ENCODE measurements at regions not wholly inside any gene's neighbourhood (a gene's known extent, or its start where the extent isn't known, plus 50 kb on each side); places are given as distances from the start of the nearest gene placed in this dataset.
"Not testable (repeated sequence)": the region's sequence is repeated elsewhere in the genome, so short reads cannot be mapped to it uniquely, and the experiment has no call there.

- no peak overlapping the region for H3K4me3 ChIP-seq (ENCODE audit: low read depth, low read length)
- no peaks in the 10 kb centered on the region for H3K36me3 ChIP-seq (ENCODE audit: control insufficient read depth, insufficient read depth, low read length)
- TF ChIP-seq, protein P1, sequence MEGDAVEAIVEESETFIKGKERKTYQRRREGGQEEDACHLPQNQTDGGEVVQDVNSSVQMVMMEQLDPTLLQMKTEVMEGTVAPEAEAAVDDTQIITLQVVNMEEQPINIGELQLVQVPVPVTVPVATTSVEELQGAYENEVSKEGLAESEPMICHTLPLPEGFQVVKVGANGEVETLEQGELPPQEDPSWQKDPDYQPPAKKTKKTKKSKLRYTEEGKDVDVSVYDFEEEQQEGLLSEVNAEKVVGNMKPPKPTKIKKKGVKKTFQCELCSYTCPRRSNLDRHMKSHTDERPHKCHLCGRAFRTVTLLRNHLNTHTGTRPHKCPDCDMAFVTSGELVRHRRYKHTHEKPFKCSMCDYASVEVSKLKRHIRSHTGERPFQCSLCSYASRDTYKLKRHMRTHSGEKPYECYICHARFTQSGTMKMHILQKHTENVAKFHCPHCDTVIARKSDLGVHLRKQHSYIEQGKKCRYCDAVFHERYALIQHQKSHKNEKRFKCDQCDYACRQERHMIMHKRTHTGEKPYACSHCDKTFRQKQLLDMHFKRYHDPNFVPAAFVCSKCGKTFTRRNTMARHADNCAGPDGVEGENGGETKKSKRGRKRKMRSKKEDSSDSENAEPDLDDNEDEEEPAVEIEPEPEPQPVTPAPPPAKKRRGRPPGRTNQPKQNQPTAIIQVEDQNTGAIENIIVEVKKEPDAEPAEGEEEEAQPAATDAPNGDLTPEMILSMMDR (IDR thresholded peaks at IDR 0.05; ENCODE audit: insufficient read depth, low read length, poor library complexity, severe bottlenecking), result no peak
- H3K27me3 ChIP-seq (ENCODE audit: control insufficient read depth, insufficient read depth, low read length), result no peaks in the 10 kb centered on the region
- no peak for DNase-seq (ENCODE audit: low read depth)
These were observed 74.1 kb downstream of the PRSS23 start for GRCh38 chr11:86874304-86875056.

- Histone ChIP-seq H3K36me3 (ENCODE audit: control insufficient read depth, insufficient read depth, low read length) (no peaks in the 10 kb centered on the region), H3K27me3 (ENCODE audit: control insufficient read depth, insufficient read depth, low read length) (no peaks in the 10 kb centered on the region), H3K4me3 (ENCODE audit: low read depth, low read length) (no peak overlapping the region)
- no peak for DNase-seq (ENCODE audit: low read depth)
- TF ChIP-seq, protein P1 (IDR thresholded peaks at IDR 0.05; ENCODE audit: insufficient read depth, low read length, poor library complexity, severe bottlenecking), result no peak
These were observed 76.4 kb downstream of the PRSS23 start for GRCh38 chr11:86876716-86877234.

DNA sequence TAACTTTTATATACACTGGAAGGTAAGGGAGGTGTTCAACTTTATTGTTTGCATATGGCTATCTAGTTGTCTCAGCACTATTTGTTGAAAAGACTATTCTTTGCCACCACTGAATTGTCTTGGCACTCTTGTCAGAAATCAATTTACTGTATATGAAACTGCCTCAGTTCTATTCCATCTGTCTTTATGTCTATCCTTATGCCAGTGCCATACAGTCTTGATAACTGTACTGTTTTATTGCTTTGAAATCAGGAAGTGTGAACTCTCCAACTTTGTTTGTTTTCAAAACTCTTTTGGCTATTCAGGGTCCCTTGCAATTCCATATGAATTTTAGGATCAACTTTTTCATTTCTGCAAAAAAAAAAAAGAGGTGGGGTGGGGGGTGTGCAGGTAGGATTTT, 77.2 kb downstream of the PRSS23 start:
- H3K4me3 ChIP-seq (ENCODE audit: low read depth, low read length), result no peak overlapping the region
- no peaks in the 10 kb centered on the region for H3K27me3 ChIP-seq (ENCODE audit: control insufficient read depth, insufficient read depth, low read length)
- DNase-seq (ENCODE audit: low read depth), result no peak
- H3K36me3 ChIP-seq (ENCODE audit: control insufficient read depth, insufficient read depth, low read length), result no peaks in the 10 kb centered on the region
- TF ChIP-seq, protein P1 (IDR thresholded peaks at IDR 0.05; ENCODE audit: insufficient read depth, low read length, poor library complexity, severe bottlenecking), result no peak

DNA sequence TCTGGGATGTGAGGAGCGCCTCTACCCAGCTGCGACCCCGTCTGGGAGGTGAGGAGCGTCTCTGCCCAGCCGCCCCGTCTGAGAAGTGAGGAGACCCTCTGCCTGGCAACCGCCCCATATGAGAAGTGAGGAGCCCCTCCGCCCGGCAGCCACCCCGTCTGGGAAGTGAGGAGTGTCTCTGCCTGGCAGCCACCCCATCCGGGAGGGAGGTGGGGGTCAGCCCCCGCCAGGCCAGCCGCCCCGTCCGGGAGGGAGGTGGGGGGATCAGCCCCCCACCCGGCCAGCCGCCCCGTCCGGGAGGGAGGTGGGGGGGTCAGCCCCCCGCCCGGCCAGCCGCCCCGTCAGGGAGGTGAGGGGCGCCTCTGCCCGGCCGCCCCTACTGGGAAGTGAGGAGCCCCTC, 76.0 kb downstream of the FZD4 start:
- H3K36me3 ChIP-seq (ENCODE audit: control insufficient read depth, insufficient read depth, low read length); H3K27me3 ChIP-seq (ENCODE audit: control insufficient read depth, insufficient read depth, low read length); H3K4me3 ChIP-seq (ENCODE audit: low read depth, low read length); DNase-seq (ENCODE audit: low read depth): not testable (repeated sequence)

- TF ChIP-seq, protein P1 (IDR thresholded peaks at IDR 0.05; ENCODE audit: insufficient read depth, low read length, poor library complexity, severe bottlenecking), result no peak
- Histone ChIP-seq H3K27me3 (ENCODE audit: control insufficient read depth, insufficient read depth, low read length) (no peaks in the 10 kb centered on the region), H3K4me3 (ENCODE audit: low read depth, low read length) (no peak overlapping the region), H3K36me3 (ENCODE audit: control insufficient read depth, insufficient read depth, low read length) (no peaks in the 10 kb centered on the region)
- no peak for DNase-seq (ENCODE audit: low read depth)
These were observed 69.9 kb downstream of the FZD4 start for GRCh38 chr11:86885311-86885710.

DNA sequence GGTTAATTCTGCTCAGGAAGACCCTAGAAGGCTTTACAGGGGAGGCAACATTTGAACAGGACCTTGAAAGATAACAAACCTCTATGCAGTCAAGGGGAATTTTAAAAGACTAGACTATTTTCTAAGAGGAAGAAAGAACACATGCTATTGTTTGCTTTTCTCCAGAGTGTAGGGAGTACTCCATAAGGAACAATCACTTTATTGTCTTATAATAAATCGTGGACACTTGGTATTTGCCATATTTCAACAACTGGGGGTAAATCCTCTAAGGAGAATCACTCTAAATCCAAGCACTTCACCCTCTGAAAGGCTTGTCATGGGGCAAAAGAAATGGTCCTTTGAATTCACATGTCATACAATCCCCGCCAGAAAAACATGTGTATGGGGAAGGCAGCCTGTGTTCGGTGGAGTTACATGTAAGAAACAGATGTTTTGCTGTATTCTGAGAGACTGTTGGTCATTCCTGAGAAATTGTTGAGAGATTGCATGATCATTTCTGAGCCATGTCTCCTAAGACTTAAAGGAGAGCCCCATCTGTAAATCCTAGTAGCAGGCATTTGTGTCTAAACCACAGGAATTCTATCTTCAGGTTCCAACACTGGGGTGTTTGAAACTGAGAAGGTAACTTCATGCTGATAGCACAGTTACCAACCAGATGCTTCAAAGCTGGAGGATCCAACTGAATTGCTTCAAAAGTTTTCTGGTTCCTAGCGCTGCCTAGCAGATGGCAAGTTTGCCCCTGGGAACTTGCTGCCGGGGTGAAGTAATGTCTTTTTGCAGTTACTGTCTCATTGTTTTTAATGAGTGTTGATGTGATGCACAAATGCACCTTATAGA, 66.8 kb downstream of the FZD4 start:
- no peaks in the 10 kb centered on the region for H3K36me3 ChIP-seq (ENCODE audit: control insufficient read depth, insufficient read depth, low read length)
- H3K4me3 ChIP-seq (ENCODE audit: low read depth, low read length), result no peak overlapping the region
- no peaks in the 10 kb centered on the region for H3K27me3 ChIP-seq (ENCODE audit: control insufficient read depth, insufficient read depth, low read length)
- peak; percentile 10 for DNase-seq (ENCODE audit: low read depth)
- TF ChIP-seq, protein P1 (IDR thresholded peaks at IDR 0.05; ENCODE audit: insufficient read depth, low read length, poor library complexity, severe bottlenecking), result no peak

Data from kidney epithelial cell (primary cell).